ENCODE measurements at regions not wholly inside any gene's neighbourhood (a gene's known extent, or its start where the extent isn't known, plus 50 kb on each side); places are given as distances from the start of the nearest gene placed in this dataset.

DNA sequence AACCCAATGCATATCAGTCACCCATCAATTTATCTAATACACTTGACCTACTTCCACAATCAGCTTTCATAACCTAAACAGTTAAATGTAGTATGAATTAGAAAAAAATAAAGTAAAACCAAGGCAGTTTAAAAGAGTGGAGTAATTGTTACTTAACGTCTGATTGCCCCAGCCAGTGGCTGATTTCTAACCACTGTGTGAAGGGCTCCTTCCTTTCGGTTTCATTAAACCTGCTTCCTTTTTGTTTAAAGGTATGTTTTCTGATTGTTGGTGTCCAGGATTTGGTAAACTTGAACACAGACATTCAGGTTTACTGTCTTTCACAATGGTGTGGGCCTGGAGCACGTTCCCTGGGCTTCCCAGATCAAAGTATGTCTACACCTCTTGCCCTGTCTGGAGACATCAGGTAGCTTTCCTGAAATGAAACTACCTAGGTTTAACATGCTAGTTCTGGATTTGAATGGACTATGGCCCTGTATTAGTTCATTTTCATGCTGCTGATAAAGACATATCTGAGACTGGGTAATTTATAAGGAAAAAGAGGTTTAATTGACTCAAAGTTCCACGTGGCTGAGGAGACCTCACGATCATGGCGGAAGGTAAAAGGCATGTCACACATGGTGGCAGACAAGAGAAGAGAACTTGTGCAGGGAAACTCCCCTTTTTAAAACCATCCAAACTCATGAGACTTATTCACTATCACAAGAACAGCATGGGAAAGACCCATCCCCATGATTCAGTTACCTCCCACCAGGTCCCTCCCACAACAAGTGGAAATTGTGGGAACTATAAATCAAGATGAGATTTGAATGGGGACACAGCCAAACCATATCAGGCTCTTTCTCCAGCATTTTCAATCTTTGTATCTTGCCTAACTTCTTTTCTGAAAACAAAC lies 605.2 kb upstream of the ID2 start:
- DNase-seq = peak; percentile 39

DNA sequence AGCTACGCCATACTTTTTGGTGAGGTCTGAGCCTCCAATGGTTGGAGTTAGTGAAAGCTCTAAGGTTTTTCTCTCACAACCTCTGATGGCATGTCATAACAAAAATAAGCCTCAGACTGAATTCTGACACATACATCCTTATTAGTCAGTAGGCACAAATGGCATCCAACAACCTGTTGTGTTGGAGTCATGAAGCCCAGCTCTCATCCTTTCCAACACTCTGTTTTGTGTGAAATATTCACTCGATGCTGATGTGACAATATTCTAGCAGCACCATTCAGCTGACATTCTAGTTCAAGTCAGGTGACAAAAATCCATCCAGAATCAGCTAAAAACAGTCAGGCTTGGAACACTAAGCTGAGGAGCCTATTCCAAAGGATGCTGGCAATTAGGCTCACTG lies 603.2 kb upstream of the ID2 start:
- DNase-seq = no peak

DNA sequence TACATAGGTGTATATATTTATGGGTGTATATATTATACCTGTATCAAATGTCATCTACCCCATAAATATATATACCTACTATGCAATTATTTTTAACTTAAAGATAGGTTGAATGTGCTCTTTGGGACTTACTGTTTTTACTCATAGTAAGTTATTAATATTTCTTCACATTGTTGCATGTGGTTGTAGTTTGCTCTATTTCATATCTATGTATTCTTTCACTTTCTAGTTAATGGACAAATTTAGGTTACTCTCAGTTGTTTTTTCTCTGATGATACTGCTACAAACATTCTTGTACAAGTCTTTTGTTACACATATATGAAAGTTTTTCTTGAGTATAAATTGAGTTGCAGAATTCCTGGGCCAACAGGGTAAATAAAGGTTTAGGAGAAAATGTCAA lies 601.8 kb upstream of the ID2 start:
- no peak for DNase-seq

DNA sequence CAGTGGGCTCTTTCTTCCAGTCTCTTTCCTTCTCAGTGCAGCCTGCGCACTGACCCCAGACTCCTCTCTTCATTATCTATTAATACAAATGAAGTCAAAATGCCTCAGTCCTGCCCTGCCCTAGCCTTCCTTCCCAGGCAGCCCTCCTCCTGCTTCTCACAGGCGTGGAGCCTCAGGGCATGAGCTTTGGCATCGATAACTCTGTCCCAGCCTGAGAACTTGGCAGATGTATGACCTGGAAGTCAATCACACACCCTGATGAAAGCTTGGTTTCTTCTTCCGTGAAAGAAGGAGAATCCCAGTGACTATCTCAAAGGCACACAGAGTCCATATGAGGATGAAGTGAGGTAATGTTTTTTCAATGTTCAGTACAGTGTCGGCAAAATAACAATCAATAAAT lies 600.7 kb upstream of the ID2 start:
- DNase-seq = no peak

DNA sequence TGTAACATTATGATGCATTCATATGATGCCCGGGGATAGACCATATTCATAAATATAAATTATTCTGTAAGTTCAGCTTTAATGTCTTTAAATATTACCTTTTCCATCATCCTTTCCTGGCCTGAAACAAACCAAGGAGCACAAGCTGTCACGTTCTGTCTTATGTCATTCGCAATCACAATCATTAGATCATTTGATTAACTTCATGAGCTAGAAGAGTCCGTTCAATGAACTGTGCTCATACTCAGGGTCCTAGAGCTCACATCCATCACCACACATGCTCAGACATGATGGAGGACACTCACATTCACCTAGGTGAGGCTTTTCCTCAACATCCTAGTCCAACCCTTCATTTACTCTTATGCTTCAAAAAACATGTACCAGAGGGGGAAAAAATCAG lies 599.0 kb upstream of the ID2 start:
- no peak for DNase-seq

DNA sequence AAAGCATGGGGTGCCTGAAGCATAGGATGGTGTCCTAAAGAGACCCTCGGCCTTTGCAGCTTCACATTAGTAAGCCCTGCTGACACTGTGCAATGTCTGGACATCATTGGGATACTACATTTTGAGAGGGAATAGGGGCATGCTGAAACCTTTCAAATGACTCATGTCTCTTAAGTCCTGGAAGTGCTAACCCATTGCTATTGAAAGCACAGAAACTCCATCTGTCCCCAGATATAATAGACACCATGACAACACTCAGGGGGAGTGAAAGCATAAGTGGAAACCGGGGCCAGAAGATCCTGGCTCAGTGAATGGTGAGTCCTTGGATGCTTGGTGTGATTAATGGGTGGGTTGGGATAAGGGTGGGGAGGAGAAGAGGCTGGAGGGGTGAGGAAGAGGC lies 595.5 kb upstream of the ID2 start:
- no peak for DNase-seq

DNA sequence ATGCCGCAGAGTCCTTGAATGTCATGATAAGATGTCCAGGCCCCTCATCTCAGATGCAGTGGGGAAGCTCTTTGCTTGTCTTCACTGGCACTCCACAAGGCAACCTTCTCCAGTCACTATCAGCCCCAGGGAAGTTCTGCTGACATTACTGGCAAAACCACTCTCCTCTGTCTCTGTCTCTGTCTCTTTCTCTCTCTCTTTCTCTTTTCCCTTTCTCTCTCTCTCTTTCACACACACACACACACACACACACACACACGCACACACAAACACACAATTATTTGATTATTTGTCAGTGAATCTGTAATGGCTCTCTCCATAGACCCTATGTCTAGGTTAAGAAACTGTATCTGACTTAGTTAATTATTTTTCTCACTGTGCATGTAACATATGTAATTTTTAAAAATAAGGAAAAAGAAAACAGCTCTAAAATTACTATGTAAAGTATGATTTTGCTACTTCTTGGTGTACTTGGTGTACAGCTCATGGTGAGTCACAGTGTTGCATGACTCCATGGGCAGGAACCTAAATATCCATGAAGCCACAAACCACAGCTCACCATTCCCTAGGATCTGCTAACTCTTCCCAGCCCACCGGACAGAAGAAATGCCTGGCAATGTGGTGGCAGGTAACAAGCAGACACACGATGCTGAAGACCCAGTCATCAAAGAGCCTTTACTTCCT lies 594.9 kb upstream of the ID2 start:
- no peak for DNase-seq

DNA sequence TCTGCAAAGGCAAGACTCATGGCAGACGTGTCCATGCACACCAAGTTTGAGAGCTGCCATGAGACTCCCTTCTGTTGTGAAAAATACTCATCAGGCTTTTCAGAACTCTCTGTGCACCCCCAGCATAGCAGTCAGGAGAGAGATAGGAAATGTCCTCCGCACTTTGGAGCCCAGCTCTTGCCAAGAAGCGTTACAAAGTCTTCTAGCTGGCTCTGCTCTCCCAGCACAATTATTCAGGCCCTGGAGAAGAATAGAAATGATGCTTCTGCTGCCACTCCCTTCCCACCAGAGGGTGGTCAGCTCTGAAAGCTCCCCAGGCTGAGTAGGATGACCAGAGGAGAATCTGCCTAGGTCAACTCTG lies 594.4 kb upstream of the ID2 start:
- DNase-seq = no peak

DNA sequence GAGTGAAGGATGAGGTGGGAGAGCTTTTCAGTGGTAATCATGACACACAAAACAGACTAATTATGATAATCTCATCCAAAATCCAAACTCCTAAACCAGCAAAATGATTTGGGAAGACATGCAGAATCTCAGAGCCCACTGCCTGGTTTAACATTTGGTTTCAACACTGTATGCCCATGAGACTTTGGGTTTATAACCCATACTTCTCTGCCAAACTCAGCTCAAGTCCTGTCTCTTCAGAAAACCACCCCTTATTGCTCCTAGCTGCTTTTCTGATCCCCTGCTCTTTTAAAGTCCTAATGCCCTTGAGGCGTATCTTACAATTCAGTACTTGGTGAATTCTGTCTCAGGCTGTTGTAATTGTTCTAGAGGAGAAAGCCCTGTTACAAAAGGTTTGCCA lies 593.0 kb upstream of the ID2 start:
- no peak for DNase-seq

DNA sequence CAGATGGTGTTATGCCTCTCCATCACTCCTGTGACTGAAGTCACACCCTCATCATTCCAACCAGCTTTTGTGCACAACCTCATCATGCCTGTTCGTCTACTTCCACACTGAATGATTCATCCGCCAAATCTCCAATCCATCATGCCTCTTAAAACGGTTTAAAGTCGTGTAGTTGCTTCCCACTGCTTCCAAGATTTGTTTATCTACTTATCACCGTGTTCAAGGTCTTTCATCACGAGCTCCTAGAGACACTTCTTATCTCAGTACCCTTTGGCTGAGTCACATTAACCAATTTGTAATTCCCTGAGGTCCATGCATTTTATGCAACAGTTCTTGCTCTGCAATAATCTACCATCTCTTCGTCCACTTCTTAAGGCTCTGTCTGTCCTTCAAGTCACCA lies 592.3 kb upstream of the ID2 start:
- no peak for DNase-seq

DNA sequence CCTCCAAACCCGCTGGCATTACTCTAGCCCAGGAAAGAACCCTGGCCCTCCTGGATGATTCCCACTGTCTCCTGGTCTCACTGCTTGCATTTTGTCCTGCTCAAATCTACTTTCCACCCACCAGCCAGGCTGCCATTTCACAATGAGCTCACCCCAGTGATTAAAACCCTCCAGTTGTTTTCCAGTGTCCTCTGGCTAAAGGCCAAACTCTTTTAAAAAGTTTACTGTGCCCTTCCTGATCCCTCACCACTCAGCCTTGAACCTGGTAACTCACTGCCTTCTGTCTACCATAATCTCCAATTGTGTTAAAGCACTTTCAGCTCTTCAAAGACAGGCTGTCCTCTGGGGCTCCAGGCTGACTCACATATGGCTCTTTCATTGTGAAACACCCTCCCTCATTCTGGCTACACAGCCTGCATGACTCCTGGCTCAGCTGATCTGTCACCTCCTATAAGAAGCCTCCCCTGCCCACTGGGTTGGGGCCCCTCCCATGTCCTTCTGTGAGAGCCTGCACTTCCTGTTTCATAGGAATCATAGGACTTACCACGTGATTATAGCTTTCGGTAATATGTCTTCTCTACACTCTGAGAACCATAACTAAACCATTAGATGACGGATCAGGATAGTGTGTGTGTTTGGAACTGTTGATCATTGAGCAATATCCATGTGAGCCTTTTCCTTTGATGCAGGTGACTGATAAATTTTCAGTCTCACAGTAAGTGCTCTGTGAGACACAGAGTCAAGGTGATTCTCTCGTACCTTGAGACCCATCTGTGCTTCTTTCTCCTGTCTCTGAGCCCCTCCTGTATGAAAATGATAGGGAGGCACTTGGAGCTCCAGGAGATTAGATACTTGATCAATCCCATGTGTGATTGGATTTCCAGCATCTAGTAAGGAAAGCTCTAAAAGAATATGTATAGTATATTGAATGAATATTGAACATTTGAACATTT lies 590.8 kb upstream of the ID2 start:
- DNase-seq = peak; percentile 10

DNA sequence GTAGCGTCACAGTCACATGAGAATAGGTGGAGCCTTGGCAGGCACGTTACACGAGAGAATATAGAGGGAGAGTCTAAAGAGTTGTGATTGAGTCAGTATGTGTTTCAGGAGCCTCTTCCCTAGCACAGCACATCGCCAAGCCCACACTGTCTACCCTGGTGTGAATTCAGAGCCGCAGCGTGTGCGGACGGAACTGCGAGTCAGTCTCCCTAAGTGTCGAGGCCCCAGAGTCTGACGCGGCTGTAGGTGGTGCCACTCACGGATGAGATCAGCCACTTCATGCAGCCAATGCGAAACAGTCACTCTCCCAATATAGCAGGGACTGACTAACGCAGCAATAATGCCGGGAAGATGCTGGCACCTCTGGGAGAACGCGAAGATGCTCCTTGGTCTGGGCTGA lies 587.3 kb upstream of the ID2 start:
- no peak for DNase-seq

DNA sequence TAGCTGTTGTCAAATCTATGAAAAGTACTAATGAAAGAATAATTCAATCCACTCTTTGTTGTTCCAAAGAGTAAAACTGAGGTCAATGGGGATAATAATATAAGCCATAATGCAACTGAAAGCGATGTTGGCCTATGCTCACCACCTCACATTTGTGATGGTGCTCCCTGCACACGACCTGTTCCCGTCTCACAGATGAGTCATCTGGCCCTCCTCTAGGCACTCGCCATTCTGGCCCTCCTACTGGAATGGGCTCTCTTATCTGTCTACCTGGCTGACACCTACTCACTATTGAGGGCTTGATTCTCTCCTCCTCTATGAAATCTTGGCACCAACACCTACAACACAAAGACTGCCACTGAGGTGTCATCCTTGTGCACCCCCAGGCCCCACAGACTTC lies 585.9 kb upstream of the ID2 start:
- no peak for DNase-seq

DNA sequence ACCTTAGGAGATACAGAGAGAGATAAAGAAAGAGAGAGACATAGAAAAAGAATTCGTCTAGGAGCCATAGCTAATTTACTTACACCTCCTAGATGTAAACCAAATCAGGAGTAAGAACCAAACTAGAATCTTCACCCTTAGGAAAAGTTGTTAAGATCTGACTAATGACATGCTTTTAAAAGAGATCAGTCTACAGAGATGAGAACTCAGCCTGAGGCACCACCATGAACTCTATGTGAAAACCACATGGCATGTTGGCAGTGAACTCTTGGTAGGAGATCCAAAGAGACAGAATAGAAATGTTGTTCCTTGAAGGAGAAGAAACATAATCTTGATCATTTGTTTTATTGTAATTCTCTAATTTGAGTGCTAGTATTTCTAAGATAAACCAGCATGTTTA lies 585.4 kb upstream of the ID2 start:
- DNase-seq = no peak

DNA sequence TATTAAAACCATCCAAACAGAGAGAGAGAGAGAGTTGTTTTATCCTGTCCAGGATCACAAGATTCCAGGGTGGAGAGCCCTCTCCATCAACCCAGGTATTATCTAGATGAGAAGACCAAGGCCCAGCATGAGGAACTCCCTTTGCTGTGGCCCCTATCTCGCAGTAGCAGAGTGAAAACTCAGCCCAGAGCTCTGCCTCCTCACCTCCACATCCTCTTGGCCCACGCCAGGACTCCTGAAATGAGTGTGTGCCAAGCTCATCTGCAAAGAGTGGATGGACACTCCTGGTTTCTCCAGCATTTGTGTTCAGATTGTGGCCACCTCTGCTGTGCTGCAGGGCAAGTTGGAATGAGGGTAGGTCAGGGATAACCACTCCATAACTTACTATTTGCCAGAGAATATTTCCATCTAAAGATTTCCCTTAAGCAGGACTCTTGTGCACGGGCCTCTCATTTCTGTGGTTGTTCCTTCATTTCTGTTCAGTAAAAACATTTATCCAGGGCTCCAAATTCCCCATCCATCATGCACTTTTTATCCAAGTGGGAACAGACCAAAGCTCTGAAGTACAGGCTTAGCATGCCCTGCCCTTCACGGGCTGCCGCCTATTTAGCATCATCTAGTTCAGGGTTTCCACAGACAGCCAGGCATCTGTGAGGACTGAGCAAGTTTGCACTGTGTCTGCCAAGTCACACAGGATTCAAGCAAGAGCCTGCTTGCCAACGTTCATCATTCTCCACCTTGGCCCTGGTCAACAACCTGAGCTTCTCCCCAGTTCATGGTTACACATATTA lies 583.2 kb upstream of the ID2 start:
- DNase-seq = no peak

DNA sequence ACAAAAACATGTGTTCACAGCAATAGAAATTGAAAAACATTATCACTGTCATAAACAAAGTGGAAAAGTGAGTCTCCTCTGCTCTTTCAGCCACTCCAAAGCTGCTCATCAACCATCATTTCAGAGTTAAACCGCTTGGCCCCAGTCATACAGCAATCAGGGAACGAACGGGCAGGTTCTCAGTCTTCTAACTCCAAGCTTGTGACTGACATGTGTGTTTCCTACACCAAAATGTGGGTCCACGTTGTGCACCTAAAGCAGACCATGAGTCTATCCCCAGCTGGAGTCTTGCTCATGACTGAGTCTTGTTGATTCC lies 582.6 kb upstream of the ID2 start:
- DNase-seq = no peak

DNA sequence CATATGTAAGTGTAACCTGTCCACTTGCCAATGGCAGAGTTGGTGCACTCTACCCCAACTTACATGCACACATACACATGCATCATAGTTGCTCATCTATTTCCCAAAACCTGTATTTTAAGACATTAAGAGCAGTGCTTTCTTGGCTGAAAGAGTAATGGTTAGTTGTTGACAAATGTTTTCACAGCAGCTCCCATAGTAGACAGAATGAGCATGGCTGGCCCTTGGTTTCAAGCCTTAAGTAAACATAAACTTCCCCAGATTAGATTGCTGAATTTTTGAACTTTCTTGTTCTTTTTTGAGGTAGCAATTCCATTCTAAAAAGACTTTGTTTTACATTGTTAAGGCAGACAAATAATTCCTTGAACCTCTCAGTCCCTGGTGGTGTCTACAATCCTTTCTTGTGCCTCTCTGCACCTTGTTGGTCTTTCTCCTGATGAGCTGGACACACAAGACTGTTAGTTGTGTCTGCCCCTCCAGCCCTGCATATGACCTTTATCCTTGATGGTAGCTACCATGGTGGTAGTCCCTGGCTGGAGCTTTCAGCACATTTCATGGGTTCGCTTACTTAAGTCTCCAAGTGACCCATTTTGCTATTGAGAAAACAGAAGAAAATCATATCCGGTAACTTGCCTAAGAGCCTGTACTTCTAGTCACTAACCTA lies 580.1 kb upstream of the ID2 start:
- no peak for DNase-seq

DNA sequence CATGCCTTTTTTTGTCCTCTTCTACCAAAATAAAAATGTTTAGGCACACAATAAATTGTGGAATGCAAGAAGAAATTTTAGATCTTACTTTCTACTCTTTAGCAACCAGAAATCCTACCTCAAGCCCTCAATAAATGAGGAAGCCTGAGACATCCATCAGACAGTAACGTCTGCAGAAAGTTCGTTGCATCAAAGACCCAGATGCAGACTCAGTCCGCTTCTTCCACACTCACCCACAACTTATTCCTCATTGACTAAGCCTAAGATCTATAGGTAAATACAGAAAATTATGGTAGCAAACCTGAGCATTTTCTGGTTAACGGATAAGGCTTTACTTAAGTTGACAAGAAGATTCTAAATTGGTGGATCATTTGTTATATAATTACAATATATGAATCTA lies 579.4 kb upstream of the ID2 start:
- DNase-seq = no peak

DNA sequence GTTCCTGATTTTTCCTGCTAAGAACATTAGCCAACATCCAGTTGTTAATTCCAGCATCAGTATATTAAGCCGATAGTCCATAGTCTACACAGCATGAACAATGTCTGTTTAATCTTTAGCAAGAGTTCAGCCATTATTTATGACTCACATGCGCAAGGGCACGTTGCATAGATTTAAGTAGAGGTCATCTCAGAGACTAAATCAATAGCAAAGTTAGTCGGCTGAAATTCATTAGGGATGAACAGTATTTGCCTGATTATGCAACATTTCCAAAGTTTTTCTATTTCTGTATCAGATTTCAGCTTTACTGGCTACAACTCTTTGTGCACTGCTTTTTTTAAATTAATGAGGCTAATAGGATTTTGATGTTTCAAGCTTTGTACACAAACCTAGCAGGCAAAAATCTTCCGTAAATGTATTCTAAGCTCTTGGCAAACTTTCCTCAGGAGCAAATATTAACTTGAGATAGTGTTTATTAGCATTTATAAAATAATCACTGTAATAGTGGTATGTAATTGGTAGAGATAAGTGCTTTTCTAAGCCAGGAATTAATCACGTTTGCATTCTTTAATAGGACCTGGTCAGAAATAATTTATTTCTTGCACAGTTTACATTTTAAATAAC lies 578.7 kb upstream of the ID2 start:
- no peak for DNase-seq

DNA sequence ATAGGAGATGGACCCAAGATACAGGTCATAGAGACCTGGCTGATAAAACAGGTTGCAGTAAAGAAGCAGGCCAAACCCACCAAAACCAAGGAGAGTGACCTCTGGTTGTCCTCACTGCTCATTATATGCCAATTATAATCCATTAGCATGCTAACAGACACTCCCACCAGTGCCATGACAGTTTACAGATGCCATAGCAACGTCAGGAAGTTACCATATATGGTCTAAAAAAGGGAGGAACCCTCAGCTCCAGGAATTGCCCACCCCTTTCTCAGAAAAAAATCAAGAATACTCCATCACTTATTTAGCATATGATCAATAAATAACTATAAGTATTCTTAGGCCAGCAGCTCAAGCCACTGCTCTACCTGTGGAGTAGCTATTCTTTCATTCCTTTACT lies 574.7 kb upstream of the ID2 start:
- DNase-seq = no peak

DNA sequence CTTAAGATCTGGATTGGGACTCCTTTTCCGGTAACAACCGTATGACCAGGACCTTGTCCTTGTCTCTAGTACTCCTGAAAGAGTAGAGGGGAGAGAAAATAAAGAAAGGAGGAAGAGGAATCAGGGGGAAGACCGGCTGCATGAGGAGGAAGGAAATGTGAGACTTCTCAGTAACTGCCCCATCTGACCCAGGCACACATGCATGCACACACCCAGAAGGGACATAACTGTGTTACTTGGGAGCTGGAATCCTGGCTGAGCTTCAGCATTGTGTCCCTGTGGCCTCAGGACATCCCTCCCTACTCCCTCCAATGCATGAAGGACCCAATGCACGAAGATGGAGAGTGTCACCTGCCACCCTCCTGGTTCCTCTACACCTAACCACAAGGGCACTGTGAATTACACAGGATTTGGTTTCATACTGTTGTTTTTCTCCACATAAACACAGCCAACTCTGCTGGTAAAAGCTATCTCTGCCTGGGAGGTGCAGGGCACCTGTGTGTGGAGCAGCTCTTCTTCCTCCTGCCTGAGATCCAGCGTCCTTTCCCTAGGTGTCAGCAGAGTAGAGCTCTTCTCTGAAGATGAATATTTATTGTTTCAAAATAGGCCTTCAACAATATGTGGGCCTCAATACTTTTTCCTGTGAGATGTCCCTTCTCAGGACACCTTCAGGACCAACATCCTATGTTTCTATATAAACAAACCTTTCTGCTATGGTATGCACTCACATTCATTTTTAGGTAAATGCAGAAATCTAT lies 574.1 kb upstream of the ID2 start:
- DNase-seq = no peak
